SK-N-SH treated with all-trans-retinoic acid at 6 μM for 48 hours (cell line): ENCODE measurements at regions not wholly inside any gene's neighbourhood (a gene's known extent, or its start where the extent isn't known, plus 50 kb on each side); places are given as distances from the start of the nearest gene placed in this dataset.

Source experiments
- ATAC-seq: fragments of 200-7000 bp; cut with Tn5 transposase; 3 replicates; pipeline ENCODE4 v1.9.1; 2020; ENCODE audit warnings: mild to moderate bottlenecking, moderate library complexity
- ARNTL ChIP-seq: fragments of 450-650 bp; formaldehyde crosslinking; IDR thresholded peaks from 2 replicates; pipeline ENCODE4 v1.5.0; 2020; ENCODE audit warnings: low read depth, mild to moderate bottlenecking, moderate library complexity, borderline replicate concordance
- BACH2 ChIP-seq: fragments of 250-450 bp; sonication (Bioruptor Pico); IDR thresholded peaks from 2 replicates; pipeline ENCODE4 v1.9.0; 2021; ENCODE audit warnings: mild to moderate bottlenecking, borderline replicate concordance
- CSDC2 ChIP-seq: fragments of 250-450 bp; sonication (Bioruptor Pico); IDR thresholded peaks from 2 replicates; pipeline ENCODE4 v1.5.0; 2020; ENCODE audit warnings: mild to moderate bottlenecking, moderate library complexity
- CSRNP3 ChIP-seq: fragments of 250-450 bp; sonication (Bioruptor Pico); IDR thresholded peaks from 2 replicates; pipeline ENCODE4 v1.5.1; 2021; ENCODE audit warnings: mild to moderate bottlenecking, moderate library complexity
- ESRRG ChIP-seq: fragments of 250-450 bp; sonication (Bioruptor Pico); IDR thresholded peaks from 2 replicates; pipeline ENCODE4 v1.6.1; 2021; ENCODE audit warnings: mild to moderate bottlenecking
- ISL1 ChIP-seq: fragments of 250-450 bp; sonication (Bioruptor Pico); IDR thresholded peaks from 2 replicates; pipeline ENCODE4 v2.1.2; 2022; ENCODE audit warnings: mild to moderate bottlenecking, moderate library complexity
- OSR1 ChIP-seq: fragments of 250-450 bp; sonication (Bioruptor Pico); IDR thresholded peaks from 2 replicates; pipeline ENCODE4 v1.8.0; 2022; ENCODE audit warnings: moderate library complexity, mild to moderate bottlenecking, inconsistent platforms
- PATZ1 ChIP-seq: fragments of 250-450 bp; sonication (Bioruptor Pico); IDR thresholded peaks from 2 replicates; pipeline ENCODE4 v1.8.0; 2020; ENCODE audit warnings: mild to moderate bottlenecking, moderate library complexity, borderline replicate concordance
- POU6F1 ChIP-seq: fragments of 250-450 bp; sonication (Bioruptor Pico); IDR thresholded peaks from 2 replicates; pipeline ENCODE4 v1.8.0; 2021; ENCODE audit warnings: low read depth, mild to moderate bottlenecking, moderate library complexity, borderline replicate concordance
- PPARA ChIP-seq: fragments of 250-450 bp; sonication (Bioruptor Pico); IDR thresholded peaks from 2 replicates; pipeline ENCODE4 v1.5.0; 2020; ENCODE audit warnings: mild to moderate bottlenecking, borderline replicate concordance
- RARB ChIP-seq: fragments of 250-450 bp; sonication (Bioruptor Pico); IDR thresholded peaks from 2 replicates; pipeline ENCODE4 v1.8.0; 2021; ENCODE audit warnings: mild to moderate bottlenecking, moderate library complexity
- SNAI2 ChIP-seq: fragments of 250-450 bp; sonication (Bioruptor Pico); IDR thresholded peaks from 2 replicates; pipeline ENCODE4 v1.5.0; 2020; ENCODE audit warnings: mild to moderate bottlenecking, moderate library complexity
- TCF4 ChIP-seq: fragments of 250-450 bp; sonication (Bioruptor Pico); IDR thresholded peaks from 2 replicates; pipeline ENCODE4 v1.8.0; 2021; ENCODE audit warnings: mild to moderate bottlenecking, moderate library complexity, borderline replicate concordance
- TOX ChIP-seq: fragments of 250-450 bp; sonication (Bioruptor Pico); IDR thresholded peaks from 2 replicates; pipeline ENCODE4 v1.8.0; 2021; ENCODE audit warnings: mild to moderate bottlenecking, moderate library complexity, borderline replicate concordance
- TSHZ2 ChIP-seq: fragments of 250-450 bp; sonication (Bioruptor Pico); IDR thresholded peaks from 2 replicates; pipeline ENCODE4 v1.5.0; 2020; ENCODE audit warnings: mild to moderate bottlenecking, moderate library complexity
- ZFP3 ChIP-seq: fragments of 250-450 bp; sonication (Bioruptor Pico); IDR thresholded peaks from 2 replicates; pipeline ENCODE4 v1.5.0; 2020; ENCODE audit warnings: mild to moderate bottlenecking, moderate library complexity
- ZFP30 ChIP-seq: fragments of 450-650 bp; formaldehyde crosslinking; IDR thresholded peaks from 2 replicates; pipeline ENCODE4 v1.5.0; 2022; ENCODE audit warnings: mild to moderate bottlenecking, moderate library complexity
- ZNF565 ChIP-seq: fragments of 450-650 bp; formaldehyde crosslinking; conservative IDR thresholded peaks from 2 replicates; pipeline ENCODE4 v1.5.0; 2020; ENCODE audit warnings: low read depth, mild to moderate bottlenecking, moderate library complexity
- ZNF70 ChIP-seq: fragments of 450-650 bp; formaldehyde crosslinking; IDR thresholded peaks from 2 replicates; pipeline ENCODE4 v1.5.0; 2020; ENCODE audit warnings: mild to moderate bottlenecking, moderate library complexity
- ZNF8 ChIP-seq: fragments of 450-650 bp; formaldehyde crosslinking; IDR thresholded peaks from 2 replicates; pipeline ENCODE4 v1.5.0; 2020; ENCODE audit warnings: mild to moderate bottlenecking, moderate library complexity

- TF ChIP-seq CSDC2 (CRISPR knock-in tag) = no peak
- TF ChIP-seq RARB = no peak
- TF ChIP-seq CSRNP3 (CRISPR knock-in tag) = no peak
- TF ChIP-seq PPARA (CRISPR knock-in tag) = no peak
- TF ChIP-seq ZFP3 (CRISPR knock-in tag) = no peak
- TF ChIP-seq ISL1 = no peak
- TF ChIP-seq TCF4 (CRISPR knock-in tag) = no peak
- TF ChIP-seq PATZ1 (CRISPR knock-in tag) = no peak
- TF ChIP-seq ESRRG (CRISPR knock-in tag) = no peak
- no peak for TF ChIP-seq TOX (CRISPR knock-in tag)
- TF ChIP-seq TSHZ2 (CRISPR knock-in tag) = no peak
- no peak for TF ChIP-seq ZNF70
- no peak for ATAC-seq
These were observed 83.3 kb upstream of the ZKSCAN2 start for GRCh38 chr16:25340973-25341372.

GRCh38 chr16:25317732-25318316 is 60.2 kb upstream of the ZKSCAN2 start:
- TF ChIP-seq OSR1 = no peak
- TF ChIP-seq ARNTL (CRISPR knock-in tag) = no peak
- no peak for TF ChIP-seq PPARA (CRISPR knock-in tag)
- no peak for ATAC-seq

- no peak for ATAC-seq
- no peak for TF ChIP-seq ZFP30 (CRISPR knock-in tag)
- TF ChIP-seq TCF4 (CRISPR knock-in tag) = no peak
- no peak for TF ChIP-seq ESRRG (CRISPR knock-in tag)
- no peak for TF ChIP-seq ZNF565 (CRISPR knock-in tag)
- no peak for TF ChIP-seq BACH2 (CRISPR knock-in tag)
- no peak for TF ChIP-seq ZNF70
- TF ChIP-seq ZFP3 (CRISPR knock-in tag) = no peak
- no peak for TF ChIP-seq TOX (CRISPR knock-in tag)
- TF ChIP-seq SNAI2 (CRISPR knock-in tag) = no peak
- TF ChIP-seq TSHZ2 (CRISPR knock-in tag) = no peak
- TF ChIP-seq PPARA (CRISPR knock-in tag) = no peak
- TF ChIP-seq OSR1 = no peak
- TF ChIP-seq POU6F1 (CRISPR knock-in tag) = no peak
- no peak for TF ChIP-seq ZNF8 (CRISPR knock-in tag)
These were observed 54.3 kb upstream of the ZKSCAN2 start for GRCh38 chr16:25311950-25312349.
